Erythroblast (primary cell): ENCODE measurements at regions not wholly inside any gene's neighbourhood (a gene's known extent, or its start where the extent isn't known, plus 50 kb on each side); places are given as distances from the start of the nearest gene placed in this dataset.

ENCODE experiments used
- GATA1 ChIP-seq: IDR thresholded peaks from 2 replicates; pipeline ENCODE4 v1.6.1; 2011; ENCODE audit warnings: low read depth, mild to moderate bottlenecking, control low read depth, low read length, moderate library complexity
- POLR2A ChIP-seq: IDR thresholded peaks from 2 replicates; pipeline ENCODE4 v1.6.1; 2011; ENCODE audit warnings: mild to moderate bottlenecking, low read length

- TF ChIP-seq POLR2A (no peak), GATA1 (no peak)
Observed at GRCh38 chr4:82124365-82124764, 249.4 kb downstream of the HNRNPD start.
